Activated naive CD8-positive, alpha-beta T cell treated with anti-CD3 and anti-CD28 coated beads, Interleukin-2, amount 50 U/mL, for 16 hours (primary cell): ENCODE measurements at regions not wholly inside any gene's neighbourhood (a gene's known extent, or its start where the extent isn't known, plus 50 kb on each side); places are given as distances from the start of the nearest gene placed in this dataset.

Experiments used
- DNase-seq: peaks from one replicate; pipeline ENCODE4 v3.0.0-alpha.2; 2020; ENCODE audit warnings: low read depth, low spot score

DNA sequence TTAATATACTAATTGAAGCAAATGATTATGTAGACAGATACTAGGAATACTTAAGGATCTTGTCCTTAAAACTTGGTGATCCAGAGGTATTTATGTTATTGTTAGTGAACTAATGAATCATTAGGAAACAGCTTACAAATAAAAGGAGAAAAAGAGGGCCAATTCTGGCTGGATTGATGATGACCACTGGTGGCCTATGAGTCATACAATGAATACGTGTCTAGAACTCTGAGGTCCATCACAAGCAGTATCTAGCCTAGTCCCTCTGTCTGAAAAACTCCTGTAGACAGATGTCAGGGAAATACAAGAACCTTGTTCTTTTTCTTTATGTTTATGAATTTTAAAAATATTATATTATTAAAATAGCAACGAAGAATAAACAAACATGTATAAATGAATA, 51.7 kb upstream of the RTL1 start:
- DNase-seq: no peak

DNA sequence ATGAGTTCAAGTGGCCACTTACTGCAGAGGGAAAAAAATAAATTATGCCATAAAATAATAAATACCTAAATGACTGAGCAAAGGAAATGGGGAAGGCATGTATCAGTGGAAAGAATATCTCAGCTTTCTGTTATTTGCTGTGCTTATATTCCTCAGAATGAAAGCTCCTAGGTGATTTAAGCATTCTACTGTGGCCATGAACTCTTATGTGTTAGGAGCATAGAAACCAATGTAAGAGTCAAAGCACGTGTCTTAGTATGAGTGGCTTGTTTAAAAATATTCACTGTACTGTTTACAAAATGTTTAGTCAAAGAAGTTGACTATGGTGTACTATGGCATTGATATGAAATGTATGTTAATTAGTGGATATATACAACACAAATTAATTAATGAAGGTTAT, 59.0 kb upstream of the RTL1 start:
- no peak for DNase-seq

DNA sequence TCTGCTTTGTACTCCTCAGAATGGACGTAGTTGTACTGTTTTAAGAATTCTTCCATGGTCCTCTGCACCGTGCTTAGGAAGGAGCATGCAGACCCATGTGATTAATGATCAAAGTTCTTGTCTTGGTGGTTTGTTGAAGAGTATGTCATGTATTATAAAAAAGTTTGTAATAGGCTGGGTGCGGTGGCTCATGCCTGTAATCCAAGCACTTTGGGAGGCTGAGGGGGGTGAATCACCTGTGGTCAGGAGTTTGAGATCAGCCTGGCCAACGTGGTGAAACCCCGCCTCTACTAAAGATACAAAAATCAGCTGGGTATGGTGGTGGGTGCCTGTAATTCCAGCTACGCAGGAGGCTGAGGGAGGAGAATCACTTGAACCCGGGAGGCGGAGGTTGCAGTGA, 61.8 kb upstream of the RTL1 start:
- no peak for DNase-seq

DNA sequence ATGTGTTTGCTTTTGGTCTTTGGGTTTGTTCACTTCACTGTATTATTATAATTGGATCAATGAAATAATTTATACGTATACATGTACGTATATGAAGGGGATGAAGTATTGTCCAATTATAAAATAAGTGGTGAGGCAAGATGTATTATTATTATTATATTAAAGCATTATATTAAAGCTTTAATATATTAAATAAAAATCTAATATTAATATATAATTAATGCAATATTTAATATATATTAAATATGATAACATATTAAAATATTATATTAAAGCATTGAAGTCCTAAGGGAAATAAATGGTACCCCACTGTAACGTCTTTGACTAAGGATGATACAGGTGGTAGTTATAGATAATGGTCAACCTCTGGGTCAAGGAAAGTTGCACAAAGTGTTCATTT, 63.7 kb upstream of the RTL1 start:
- DNase-seq: no peak

DNA sequence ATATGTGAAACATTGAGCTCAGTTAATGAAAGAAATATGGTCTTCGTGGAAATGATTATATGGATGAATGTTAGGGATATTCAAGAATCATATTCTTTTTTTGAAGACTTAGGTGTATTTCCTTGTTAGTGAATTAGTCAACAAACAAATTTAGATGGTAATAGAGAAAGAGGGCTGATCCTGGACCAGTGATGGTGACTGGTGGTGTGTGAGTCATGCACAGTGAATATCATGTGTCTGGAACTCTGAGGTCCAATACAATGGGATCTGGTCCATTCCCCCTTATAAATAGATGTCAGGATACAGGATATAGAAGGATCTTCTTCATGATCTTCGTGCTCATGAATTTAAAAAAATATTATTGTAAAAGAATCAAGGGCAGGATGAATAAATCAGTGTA, 64.4 kb upstream of the RTL1 start:
- DNase-seq: no peak

DNA sequence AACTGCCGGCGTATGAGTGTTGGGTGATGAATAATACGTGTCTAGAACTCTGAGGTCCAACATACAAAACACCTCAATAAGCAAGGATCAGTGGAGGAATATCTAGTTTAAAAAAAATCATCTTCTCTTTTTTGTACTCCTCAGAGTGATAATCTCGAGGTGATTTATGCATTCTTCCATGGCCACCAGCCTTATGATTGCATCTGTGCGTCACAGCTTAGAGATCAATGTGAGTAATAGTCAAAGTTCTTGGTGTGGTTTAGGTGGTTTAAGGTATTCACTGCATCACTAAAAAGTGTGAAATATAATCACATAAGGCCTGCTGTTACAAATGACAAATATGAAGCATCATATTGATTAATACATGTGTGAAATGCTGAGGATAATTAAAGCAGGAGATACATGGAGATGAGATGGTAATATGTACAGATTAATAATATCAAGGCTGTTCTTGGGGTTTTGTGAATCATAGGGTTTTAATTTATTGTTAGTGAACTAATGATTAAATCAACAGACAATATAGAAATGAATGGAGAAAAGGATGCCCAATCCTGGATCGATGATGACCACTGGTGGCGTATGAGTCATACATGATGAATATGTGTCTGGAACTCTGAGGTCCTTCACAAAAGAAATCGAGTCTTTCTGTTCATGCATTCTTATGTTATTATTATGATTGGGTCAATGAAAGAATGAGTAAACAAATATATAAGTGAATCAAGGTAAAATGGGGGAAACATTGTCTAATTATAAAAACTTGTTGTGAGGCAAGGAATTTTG, 68.8 kb upstream of the RTL1 start:
- no peak for DNase-seq

DNA sequence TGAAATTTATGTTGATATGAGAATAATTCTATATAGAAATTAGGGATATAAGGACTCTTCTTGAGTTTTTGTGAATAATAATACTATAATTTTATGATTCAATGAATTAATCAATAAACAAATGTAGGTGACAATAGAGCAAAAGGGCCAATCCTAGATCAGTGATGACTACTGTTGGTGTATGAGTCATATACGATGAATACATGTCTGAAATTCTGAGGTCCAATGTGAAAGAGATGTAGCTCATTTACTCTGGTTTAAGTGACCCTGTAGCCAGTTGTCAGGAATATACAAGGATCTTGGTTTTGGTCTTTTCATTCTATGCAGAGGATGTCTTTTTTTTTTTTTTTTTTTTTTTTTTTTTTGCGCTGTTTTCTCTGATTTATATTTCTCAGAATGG, 72.1 kb upstream of the RTL1 start:
- DNase-seq: no peak

DNA sequence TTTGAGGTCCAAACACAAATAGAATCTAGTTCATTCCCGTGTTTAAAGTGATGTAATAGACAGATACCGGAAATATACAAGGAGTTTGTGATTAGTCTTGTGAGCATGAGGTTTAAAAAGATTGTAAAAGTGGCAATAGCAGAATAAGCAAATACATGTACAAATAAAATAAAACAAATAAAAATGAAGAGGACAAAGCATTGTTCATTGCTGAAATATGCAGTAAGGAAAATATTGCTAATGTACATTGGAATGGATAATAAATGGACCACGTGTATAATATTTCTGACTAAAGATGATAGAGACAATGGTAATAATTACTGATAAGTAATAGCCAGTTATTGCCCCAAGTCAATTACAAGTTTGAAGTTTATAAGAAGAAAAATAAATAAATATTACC, 75.6 kb upstream of the RTL1 start:
- no peak for DNase-seq

DNA sequence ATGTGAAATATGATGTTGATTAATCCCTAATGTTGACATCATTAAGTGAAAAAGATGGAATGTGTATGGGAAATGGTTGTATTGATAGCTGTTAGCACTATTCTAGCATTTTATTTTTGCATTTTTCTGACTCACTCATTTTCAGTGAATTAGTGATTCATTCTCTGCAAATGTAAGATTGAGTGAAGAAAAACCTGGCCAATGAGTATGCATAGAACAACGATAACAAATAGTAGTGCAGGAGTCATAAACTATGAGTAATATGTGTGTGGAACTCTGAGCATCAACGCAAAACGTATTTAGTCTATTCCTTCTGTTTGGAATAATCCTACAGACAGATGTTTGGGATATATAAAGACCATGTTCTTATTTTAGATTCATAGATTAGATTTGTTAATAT, 76.3 kb upstream of the RTL1 start:
- DNase-seq: no peak

DNA sequence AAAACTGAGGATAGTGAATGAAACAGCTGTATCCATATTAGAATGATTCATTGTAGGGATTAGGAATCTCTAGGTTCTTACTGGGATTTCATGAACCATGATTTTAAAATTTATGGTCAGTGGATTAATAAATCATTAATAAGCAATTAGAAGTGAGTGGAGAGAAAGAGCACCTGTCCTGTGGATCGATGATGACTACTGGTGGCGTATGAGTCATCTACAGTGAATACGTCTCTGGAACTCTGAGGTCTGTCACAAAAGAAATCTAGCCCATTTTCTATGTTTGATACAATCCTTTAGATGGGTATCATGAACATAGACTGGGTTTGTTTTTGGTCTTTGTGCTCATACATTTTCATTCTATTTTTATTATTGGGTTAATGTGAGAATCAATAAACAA, 77.3 kb upstream of the RTL1 start:
- DNase-seq: no peak

DNA sequence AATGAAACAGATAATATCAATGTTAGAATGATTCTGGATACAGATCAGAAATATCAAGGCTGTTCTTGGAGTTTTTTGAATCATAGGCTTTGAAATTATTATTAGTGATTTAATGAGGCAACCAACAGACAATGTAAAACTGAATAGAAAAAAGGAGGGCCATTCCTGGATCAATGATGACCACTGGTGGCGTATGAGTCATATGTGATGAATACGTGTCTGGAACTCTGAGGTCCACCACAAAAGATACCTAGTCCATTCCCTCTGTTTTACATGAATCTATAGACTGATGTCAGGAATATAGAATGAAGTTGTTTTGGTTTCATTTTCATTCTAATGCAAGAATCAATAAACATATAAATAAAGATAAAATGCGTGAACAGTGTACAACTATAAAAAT, 78.3 kb upstream of the RTL1 start:
- DNase-seq: no peak

DNA sequence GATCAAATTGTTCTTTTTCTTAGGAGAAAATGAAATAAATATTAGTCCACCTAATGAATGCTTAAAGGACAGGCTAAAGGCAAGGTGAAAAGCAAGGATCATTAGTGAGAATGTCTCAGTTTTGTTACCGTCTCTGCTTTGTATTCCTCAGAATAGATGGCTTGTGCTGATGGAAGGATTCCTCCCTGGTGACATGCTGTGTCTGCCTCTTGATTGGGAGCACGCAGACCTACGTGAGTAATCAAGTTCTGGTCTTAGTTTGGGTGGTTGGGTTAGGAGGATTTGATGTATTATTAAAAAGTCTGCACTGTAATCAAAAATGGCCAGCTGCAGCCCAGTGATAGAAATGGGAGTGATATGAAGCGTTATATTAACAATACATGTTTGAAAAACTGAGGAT, 78.8 kb upstream of the RTL1 start:
- no peak for DNase-seq

DNA sequence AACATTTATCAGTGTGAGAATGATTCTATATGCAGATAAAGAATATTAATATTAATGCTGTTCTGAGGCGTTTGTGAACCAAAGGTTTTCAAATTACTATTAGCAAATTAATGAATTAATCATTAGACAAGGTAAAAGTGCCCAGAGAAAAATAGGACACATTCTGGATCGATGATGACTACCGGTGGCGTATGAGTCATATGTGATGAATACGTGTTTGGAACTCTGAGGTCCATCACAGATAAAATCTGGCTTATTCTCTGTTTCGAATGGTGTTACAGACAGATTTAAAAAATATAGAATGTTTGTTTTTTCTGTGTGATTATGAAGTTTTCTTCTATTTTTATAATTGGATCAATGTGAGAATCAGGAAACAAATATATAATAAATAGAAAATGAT, 79.2 kb upstream of the RTL1 start:
- DNase-seq: no peak

DNA sequence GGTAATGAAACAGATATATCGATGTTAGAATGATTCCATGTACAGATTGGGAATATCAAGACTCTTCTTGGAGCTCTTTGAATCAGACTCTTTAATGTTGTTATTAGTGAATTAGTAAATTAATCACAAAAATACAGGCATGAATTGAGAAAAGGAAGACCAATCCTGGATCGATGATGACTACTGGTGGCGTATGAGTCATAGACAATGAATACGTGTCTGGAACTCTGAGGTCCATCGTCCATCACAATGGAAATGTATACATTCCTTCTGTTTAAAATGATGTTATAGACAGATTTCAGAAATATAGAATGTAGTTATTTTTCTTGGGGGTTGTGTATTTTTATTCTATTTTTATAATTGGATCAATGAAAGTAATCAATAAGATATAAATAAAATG, 80.2 kb upstream of the RTL1 start:
- no peak for DNase-seq

DNA sequence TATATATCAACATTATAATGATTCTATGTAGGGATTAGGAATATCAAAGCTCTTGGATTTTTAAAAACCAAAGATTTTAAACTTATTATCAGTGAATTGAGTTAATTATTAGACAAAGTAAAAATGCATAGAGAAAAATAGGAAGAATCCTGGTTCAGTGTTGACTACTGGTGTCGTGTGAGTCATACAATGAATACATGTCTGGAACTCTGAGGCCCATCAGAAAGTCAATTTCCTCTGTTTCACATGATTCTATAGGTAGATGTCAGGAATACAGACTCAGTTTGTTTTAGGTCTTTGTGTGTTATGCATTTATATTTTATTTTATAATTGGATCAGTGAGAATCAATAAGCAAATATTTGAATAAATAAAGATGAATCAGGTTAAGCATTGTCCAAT, 84.5 kb upstream of the RTL1 start:
- no peak for DNase-seq

DNA sequence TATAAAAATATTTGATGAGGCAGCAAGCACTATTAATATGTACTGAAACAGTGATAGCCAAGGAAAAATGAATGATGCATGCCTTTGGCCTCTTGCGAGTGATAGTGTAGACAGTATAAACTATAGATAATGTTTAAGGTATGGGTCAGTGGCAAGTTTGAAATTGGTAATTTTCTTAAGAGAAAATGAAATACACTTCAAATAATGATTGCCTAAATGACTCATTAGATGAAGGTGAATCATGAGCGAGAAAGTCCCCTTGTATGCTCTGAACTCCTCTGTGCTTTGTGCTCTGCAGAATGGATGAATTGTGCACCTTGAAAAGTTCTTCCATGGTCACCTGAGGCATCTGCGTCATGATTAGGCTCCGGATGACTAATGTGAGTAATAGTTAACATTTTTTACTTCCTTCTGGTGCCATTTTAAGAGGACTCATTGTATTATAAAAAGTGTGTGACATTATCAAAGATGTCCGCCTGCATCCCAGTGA, 84.9 kb upstream of the RTL1 start:
- DNase-seq: no peak

DNA sequence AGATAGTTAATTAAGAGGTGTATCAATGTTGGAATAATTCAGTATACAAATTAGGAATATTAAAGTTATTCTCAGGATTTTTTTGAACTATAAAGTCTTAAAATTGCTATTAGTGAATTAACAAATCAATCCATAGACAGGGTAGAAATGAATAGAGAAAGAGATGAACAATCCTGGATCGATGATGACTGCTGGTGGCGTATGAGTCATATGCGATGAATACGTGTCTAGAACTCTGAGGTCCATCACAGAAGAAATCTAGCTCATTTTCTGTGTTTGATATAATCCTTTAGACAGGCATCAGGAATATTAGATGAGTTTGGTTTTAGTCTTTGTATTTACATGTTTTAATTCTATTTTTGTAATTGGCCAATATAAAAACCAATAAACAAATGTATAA, 85.4 kb upstream of the RTL1 start:
- DNase-seq: no peak

DNA sequence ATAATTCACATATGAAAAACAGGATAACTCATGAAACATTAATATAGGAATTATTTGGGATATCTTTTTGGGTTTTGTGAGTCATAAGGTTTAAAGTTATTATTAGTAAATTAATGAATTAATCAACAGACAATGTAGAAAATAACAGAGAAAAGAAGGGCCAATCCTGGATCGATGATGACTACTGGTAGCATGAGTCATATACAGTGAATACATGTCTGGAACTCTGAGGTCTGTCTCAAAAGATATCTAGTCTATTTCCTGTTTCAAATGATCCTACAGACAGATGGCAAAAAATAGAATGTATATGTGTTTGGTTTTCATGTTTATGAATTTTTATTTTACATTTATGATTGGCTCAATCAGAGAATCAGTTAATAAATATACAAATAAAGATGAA, 86.4 kb upstream of the RTL1 start:
- DNase-seq: no peak

DNA sequence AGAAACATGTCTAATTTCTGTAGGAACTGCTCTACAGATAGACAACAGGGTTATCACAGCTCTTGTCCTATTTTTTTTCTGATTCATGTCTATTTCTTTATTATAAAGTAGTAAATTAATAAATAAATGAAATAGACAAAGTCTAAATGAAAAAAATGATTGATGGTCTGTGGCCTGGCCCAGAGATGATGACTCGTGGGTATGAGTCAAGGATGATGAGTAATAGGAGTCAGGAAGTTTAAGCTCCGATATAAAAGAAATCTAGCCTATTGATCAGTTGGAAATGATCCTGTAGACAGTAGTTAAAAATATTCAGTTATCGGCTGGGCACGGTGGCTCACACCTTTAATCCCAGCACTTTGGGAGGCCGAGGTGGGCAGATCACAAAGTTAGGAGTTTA, 90.6 kb upstream of the RTL1 start:
- DNase-seq: no peak

DNA sequence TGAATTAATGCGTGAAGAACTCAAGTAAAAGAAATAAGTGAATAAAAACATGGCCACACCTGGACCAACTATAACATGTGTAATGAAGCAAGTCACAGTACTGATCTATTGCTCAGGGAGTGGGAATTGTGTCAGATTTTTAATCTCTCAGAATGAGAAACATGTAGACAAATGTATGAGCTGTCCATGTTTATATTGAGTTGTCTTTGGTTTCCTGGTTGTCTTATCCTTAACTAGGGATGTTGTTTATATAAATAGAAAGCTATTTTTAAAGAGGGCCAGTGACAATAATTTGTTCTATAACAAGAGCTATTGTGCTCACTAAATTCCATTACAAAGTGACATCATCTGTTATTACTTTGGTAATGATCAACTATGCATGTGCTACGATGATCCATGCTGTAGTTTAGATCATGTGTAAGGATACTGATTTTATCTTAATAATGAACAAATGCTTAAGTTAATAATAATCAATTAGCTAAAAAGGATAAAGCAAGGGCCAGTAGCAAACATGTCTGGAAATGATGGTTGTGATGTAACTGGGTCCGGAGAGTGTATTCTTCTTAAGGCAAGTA, 91.3 kb upstream of the RTL1 start:
- no peak for DNase-seq

DNA sequence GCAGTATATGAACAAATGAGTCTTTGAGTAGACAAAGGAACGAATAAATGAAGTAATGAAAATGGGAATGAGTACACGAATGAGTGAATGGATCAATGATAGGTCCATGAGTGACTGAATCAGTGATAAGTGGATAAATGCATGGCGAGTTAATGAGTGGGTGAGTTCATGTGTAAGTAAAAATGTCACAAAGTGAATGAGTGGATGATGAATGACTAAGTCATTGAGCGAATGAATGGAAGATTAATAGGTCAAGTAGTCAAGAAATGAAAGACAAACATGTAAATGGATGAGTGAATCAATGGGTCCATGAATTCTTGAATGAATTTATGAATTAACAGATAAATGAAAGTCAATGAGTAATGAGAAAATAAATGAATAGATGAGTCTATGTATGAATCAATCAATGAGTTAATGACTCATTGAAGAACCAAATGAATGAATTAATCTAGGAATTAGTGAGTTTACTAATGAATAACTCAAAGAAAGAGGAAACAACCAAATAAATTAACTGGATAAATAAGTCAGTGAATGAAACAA, 97.3 kb upstream of the RTL1 start:
- DNase-seq: no peak

DNA sequence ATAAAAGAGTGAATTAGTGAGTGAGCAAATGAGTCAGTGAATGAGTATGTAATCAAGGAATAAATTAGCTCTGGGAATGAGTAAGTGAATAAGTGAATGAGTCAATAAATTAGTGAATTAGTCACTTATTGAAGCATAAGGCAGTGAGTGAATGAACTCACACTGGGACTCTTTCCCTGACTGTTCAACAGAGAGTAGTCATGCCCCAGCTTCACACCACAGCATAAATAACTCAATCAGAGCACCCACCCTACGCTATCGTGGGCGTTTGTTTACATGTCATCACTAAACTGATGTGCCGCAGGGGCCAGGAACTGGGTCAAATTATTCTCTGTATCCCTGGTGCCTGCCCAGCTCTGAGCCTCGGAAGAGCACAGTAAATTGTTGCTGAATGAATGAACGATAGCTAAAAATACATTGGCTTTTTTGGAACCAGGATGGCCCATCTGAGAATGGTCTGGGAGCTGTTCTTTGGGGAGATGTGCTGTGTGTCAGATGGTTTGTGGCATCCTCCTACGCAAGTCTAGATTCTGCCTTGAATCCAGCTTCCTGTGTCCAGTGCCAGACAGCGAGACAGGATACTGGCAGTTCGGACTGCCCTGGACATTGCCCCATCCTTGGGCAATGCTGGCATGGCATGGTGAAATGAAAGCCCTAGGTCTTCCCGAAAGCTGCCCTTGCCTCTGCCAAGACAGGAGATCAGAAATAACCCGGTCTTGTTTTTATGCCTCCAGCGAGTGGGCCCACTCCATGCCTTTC, 98.0 kb upstream of the RTL1 start:
- no peak for DNase-seq

DNA sequence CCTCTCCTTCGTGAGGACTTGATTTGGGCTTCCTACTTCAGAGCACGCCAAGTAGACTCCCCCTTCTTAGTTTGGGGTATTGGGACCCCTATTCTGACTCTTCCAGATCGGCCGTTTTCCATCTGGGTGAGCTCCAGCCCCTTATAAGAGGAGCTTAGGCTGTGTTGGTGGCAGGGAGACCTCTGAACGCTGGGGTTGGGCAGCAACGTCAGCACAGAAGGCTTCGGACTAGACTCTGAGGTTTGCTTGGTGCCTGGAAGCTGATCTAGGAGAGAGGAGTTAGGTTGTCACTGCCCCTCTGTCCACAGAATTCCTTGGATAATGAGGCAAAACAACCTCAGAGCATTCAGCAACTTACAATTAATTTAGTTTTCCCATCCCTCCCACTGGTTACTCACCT, 99.2 kb upstream of the RTL1 start:
- no peak for DNase-seq
